ENCODE measurements at regions not wholly inside any gene's neighbourhood (a gene's known extent, or its start where the extent isn't known, plus 50 kb on each side); places are given as distances from the start of the nearest gene placed in this dataset.

DNA sequence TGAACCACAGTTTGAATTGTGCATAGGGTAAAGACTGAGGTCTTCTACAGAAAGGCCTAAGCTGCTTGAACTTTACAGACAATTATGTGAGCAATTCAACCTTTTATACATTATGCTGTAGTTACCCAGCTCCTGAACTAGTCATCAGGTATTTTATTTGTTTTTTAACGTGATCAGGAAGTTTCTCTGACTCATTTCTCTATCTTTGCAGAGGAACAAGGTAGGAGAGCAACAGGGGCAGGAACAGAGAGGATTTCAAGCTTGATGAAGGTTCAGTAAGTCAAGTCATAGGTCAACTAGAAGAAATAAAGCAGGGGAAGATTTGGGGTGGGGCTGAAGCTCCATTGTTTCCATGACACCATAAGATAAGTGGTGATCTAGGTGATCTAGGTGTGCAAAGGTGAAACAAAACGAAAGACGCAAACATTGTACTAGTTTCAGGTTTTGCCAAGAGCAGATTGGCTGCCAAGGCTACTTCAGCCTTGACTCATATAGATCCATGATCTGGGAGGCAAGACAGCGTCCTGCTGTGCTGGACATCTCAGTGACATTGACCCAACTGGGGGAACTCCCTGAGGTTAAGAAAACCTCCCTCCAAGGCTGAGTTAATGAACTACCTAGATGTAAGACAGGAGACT is 198.1 kb downstream of the DAD1 start:
- no peak for TF ChIP-seq GATA2 (IDR thresholded peaks at IDR 0.05; ENCODE audit: low read depth, low read length)
- TF ChIP-seq GATA3 (IDR thresholded peaks at IDR 0.05; ENCODE audit: low read depth, low read length), result no peak
